ENCODE measurements at regions not wholly inside any gene's neighbourhood (a gene's known extent, or its start where the extent isn't known, plus 50 kb on each side); places are given as distances from the start of the nearest gene placed in this dataset.
A peak's percentile ranks its signal among the peaks of the same experiment; 100 is the strongest.
"Not testable (repeated sequence)": the region's sequence is repeated elsewhere in the genome, so short reads cannot be mapped to it uniquely, and the experiment has no call there.

DNA sequence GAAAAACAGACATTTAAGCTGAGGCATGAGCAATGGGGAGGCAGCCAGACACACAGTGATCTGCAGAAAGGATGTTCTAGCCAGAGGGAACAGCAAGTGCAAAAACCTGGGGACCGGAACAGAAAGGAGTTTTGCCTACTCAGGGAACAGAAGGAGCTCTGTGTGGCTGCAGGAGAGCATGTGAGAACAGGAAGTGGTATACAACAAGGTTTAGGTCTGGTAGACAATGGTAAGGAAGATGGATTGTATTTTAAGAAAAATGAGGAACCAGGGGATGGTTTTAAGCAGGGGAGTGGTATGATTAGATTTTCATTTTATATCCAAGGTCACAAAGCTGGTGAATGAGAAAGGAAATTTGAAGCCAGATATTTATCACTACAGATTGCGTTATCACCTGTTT, 157.5 kb downstream of the UNC5CL start:
- DNase-seq: no peak

DNA sequence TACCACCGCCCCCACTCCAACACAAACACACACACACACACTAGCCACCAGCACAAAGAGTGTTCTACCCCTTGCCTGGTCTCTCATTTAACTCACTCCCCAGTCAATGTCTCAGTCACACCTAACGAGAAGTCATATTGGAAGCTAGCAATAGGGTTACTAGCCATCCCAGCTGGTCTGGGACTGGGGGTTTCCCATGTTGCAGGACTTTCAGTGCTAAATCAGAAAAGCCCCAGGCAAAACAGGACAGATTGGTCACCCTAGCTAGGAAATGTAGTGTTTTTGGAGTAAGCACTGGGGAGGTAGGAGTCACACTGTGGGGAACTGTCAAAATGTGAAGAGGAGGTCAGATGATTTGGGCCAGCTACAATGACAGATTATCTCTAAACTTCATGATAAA, 158.1 kb downstream of the UNC5CL start:
- DNase-seq: no peak

DNA sequence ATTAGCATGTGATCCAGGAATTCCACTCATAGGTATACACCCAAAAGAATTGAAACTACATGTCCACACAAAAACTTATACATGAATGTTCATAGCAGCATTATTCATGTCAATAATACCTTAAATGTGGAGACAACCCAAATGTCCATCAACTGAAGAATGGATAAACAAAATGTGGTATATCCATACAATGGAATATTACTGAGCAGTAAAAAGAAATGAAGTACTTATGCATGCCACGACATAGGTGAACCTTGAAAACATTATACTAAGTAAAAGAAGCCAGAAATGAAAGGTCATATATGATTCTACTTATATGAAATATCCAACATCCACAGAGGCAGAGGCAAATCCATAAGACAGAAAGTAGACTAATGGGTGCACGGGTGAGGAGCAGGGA, 159.9 kb downstream of the UNC5CL start:
- no peak for DNase-seq

DNA sequence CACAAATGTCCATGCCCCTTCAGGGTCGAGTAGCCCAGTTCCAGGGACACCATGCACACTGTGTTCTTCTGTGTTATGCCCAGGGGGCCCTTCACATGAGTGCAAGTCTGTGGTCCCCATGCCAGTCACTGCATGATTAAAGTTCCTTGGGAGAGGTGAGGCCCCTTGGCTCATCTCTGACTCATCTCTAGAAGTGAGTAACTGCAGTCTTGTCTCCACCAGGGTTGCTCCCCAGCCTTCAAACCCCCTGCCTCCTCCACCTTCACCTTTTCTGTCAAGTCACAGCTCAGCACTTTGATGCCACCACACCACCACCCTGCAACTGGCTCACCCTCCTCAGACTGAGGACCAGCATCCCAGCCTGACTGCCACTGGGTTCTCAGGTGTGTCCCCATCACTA, 161.7 kb downstream of the UNC5CL start:
- DNase-seq: peak; percentile 55

DNA sequence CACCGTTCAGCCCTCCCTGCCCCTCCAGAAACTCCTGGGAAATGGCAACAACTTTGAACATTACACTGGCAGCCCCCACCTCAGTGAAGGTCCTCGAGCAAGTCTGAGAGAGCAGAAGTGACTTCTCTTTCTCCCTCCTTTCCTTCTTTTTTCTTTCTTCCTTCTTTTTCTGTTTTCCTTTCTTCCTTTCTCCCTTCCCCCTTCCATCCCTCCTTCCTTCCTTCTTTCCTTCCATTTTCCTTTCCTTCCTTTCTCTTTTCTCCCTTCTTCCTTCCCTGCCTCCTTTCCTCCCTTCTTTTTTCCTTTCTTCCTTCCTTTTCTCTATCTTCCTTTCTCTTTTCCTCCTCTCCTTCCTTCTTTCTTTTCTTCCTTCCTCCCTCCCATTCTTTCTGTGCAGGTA, 162.7 kb downstream of the UNC5CL start:
- DNase-seq: no peak

DNA sequence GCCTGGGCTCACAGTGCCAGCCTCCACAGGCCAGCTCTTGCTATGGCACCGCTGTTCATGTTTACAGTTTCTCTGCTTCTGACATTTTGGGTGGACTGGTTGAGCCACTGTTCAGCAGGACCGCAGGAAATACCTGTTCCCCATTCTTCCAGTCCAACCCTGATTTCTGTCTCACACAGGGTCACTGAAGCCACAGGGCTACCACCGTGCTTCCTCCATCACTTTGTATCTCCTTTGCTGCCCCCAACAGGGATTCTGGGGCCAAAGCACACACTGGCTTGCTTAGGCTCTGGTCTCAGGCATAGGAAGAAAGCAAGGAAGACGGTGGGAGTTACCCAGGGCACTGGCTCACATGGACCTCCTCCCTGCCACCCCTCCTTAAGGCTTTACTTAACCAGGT, 164.5 kb downstream of the UNC5CL start:
- no peak for DNase-seq

DNA sequence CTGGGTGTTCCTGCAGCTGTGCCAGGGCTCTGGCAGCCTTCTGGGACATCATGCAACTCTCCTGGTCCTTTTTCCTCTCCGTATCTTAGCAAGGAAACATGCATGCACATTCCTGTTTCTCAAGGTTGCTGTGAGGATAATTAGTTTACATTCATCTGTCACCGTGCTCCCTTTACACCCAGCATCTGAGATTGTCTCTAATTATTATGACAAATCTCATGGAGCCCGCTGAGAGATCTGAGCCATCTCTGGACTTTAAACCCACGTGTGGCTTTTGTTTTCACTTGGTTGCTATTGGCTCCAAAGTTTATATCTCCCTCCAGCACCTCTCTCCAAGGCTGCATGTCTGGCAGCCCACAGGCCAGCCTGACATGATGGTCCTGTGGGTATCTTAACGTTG, 167.6 kb downstream of the UNC5CL start:
- no peak for DNase-seq

DNA sequence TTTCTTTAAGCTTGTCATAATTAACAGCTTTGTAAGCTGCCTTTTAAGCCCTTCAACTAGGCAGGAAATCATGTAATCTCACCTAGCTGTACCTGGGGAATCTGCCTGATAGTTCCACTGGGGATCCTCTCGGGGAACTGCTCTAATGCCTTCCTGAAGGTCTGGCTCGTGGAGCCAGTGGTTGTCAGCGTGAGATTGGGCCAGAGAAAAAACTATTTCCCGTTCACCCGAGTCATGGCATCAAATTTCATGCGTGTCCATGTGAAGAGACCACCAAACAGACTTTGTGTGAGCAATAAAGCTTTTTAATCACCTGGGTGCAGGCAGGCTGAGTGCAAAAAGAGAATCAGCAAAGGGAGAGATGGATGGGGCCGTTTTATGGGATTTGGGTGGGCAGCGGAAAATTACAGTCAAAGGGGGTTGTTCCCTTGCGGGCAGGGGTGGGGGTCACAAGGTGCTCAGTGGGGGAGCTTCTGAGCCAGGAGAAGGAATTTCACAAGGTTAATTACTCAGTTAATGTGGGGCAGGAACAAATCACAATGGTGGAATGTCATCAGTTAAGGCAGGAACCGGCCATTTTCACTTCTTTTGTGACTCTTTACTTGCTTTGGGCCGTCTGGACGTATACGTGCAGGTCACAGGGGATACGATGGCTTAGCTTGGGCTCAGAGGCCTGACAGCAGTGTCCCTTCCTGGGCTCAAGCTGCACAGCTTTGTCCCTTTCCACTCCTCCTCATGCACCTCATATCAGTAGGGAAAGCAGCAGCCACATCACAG, 170.7 kb downstream of the UNC5CL start:
- DNase-seq: not testable (repeated sequence)

DNA sequence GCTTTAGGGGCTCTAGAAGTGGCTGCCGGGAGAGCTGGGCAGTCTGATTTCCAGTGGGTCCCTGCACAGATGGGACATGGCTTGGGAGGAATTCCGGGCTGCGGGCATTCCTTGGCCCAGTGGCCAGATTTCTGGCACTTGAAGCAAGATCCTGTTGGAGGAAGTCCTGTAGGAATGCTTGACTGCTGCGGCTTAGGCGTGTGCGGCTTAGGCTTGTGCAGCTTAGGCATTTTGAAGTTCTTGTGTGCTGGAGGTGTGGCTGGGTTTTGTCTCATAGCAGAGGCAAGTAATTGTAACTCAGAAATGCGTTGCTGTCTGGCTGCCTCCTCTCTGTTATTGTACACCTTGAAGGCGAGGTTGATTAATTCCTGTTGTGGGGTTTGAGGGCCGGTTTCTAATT, 171.5 kb downstream of the UNC5CL start:
- DNase-seq: not testable (repeated sequence)

DNA sequence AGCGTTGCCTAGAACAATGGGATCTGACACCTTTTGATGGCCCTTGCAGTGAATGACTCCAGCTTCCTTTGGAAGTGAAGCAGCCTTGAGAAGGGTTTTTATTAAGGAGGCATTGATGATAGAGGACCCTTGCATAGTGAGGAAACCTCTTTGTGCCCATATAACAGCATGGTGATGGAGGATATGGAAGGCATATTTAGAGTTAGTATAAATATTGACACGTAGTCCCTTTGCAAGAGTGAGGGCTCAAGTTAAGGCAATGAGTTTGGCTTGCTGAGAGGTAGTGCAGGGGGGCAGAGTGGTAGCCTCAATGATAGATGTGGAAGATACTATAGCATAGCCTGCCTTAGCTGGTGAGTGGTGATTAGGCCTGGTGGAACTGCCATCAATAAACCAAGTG, 173.8 kb downstream of the UNC5CL start:
- not testable (repeated sequence) for DNase-seq

DNA sequence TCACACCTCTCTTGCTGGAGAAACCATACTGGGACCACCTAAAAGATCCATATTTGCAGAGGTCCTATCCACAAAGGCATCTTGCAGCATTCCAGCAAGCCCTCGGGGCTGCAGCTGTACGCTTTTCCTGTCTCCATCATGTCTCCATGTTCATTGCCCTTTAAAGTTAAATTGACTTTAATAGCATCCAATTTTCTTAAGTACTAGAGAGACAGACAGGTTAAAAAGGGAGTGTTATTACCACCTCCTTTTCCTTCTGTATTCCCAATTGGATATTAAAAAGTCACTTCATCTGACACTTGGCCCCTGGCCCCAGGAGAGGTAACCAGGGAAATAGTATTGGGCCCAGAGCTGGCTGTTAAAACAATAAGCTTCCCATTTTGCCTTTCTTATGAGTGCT, 178.6 kb downstream of the UNC5CL start:
- DNase-seq: no peak

DNA sequence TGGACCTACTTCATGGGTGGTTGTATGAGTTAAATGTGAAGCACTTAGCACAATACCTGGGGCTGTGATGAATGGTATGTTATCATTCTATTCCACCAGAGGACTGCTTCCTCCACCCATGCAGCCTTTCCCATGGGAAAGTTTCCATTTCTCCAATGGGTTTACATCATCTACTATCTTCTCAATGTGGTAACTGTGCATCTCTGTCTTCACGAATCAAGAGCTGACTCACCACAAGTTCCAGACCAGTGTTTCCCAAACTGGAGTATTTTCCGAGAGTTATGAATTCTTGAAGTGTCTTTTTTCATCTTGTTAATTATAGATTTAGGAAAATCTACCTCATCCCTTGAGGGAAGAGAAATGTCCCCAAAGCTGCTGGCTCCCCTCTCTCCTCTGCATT, 182.8 kb downstream of the UNC5CL start:
- DNase-seq: no peak

DNA sequence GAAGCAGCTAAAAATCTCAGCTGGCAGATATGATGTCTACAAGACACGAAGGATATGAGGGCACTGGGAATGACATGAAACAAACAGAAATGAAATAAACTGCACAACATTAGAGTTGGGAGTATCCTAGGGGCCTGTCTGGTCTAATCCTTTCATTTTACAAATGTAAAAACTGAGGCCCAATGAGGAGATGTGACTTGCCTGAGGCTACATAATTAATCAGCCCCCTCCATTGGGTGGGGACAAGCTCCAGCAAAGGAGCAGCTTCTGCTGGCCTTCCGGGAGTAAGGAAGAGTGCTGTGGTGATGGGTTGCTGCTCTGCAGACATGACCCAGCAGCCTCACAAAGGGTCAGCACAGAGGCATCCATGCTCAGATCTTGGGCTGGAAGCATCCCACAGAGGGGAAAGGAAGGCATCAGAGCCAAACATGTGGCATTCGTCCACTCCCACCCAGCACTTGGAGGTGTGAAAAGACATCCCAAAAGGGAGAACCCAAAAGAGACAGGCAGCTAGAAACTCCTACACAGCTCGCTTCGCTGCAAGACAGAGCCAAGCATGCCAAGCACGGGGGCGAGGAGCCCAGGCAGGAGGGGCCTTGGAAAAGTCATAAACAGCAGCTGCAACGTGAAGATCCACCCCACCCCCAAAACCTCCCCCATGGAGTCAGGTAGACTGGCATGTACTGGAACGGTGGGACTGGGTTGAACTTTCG, 183.7 kb downstream of the UNC5CL start:
- no peak for DNase-seq

DNA sequence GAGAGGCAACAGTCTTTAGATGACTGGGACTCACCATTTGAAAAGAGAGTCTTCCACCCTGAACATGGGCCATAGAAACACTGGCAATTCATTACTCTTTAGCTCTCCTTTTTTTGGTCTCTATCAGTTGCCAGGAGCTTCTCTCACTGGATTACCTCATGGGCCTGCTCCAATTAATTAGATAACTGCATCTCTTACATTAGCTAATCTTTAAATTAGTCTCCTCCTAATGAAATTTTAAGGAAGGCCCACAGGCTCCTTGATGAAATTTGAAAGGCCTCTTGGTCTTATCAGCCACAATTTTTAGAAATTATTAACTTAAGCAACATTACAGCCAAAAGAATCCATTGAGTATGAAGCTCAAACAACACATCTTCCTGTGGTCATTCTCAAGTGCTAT, 184.4 kb downstream of the UNC5CL start:
- DNase-seq: no peak

DNA sequence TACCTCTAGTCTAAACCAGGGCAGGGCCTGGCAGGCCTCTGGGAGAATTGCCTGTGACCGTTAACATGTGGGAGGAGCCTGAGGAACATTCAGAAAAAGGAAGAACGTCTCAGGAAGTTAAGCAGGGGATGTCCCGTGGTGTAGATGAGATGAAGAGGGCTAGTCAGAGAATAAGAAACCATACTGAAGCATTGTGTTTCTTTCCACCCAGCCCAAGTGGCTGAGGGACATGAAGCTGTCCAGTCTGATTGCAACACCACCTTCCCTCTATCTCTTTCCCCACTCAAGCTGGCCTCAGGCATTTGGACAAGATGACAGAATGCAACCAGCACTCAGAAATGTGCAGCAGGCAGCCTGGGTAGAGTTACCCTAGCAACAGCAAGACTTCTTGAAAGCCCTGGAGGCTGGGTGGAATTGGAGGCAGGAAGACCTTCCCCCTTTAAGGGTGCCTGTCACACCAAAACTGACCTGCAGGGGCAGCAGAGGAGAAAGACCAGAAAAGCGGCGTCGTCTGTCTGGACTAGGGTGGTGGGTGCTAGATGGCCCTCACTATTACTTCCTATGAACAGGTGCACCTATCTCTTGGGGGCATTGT, 186.1 kb downstream of the UNC5CL start:
- DNase-seq: peak; percentile 35

DNA sequence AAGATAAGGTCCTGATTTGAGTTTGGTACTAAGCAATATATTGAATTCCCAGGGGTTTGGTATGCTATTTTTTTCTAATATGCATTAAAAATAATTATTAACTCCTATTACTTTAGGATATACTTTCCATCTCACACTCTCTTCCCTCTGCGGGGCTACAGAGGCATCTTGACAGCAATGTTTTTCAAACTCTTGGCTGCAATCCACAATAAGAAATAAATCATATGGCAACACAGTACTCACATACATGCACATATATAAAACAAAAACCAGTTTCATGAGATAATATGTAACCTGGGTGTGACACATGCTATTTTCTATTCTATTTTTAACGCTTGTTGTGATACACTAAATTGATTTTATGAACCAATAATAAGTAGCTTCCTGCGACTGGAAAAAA, 189.5 kb downstream of the UNC5CL start:
- DNase-seq: no peak

DNA sequence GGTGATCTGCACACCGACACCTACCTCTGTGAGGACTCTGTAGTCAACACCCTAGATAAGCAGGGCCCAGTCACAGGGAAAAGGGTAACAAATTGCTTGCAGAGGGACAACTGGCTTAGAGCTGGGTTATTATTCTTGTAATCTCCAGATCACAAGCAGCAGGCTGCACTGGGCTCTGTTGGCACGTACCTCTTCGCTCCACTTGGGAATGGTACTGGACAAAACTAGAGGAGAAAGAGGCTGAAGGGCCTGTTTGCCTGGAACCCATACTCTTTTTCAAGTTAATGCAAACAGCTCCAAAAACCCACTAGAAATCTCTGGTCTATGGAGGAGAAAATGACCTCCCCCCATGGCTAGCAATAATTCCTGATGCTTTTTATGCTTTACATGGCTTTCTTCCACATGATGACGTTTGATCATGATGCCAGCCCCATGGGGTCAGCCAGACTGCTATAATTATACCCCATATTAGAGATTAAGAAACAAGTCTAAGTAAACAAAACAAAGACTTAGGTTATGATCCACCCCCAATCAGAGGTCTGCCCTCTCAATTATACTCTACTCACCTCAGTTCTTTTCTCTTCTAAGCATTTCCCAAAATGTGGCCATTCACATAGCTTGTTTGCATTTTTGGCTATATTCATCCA, 190.0 kb downstream of the UNC5CL start:
- no peak for DNase-seq

DNA sequence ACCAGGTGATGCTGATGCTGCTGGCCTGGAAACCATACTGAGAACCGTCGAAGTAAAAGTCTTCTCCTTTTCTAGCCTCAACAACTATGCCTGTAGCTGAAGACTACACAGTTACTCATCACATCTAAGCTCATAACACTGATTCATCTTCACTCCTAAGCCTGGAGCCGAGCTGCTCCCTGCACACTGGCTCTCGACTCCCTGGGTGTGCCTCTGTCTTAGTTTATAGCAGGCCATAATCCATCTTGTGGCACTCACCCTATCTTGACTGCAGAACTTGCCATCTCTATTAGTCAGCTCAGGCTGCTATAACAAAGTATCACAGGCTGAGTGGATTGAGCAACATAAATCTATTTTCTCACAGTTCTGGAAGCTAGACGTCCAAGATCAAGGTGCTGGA, 191.0 kb downstream of the UNC5CL start:
- DNase-seq: no peak

DNA sequence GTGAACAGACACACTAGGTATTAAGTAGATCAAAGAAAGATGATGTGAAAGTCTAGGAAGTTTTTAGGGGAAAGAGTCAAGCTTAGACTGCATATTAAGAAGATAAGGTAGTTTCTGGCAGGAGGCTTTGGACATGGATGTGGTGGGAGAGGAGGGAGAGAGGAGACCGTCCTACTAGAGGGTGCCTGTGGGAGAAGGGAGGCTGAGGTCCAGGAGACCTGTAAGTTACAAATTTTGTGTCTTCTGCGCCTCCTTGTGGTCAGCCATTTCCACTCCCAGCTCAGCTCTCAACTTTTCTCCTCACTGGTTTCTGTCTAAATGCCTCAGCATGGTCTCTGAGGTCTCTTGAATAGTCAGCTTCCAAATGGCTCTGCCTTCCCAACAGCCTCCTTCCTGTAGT, 193.5 kb downstream of the UNC5CL start:
- DNase-seq: peak; percentile 43

DNA sequence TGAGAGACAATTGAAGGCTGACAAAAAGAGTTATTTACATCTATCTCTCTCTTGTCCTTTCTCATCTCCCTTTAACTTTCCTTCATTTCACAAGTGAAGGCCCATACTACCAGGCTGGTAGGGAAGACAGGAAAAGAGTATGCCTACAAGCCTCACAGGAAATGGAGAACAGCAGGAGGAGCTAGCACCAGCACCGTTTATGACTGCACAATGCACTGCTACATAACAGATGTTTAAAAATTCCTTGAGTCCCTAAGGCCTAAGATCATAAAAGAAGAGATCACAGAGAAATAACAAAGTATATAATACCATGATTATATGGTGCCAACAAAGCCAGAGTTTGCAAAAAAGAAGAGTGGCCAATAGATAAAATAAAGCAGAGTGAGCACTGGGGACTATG, 194.8 kb downstream of the UNC5CL start:
- DNase-seq: no peak

DNA sequence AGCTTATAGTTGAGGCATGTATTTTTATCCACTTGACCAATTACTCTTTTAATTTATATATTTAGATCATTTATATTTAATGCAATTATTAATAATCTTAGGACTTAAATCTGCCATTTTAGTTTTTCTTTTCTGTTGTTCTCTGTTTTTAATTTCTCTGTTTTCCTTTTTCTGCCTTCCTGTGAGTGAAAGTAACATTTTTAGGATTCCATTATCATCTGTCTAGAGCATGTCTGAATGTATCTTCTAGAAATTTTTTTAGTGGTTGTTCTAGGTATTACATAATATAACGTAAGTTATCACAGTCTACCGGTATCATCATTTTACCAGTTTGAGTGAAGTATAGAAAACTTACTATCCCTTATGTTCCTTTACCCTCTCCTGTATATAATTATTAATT, 197.3 kb downstream of the UNC5CL start:
- no peak for DNase-seq

DNA sequence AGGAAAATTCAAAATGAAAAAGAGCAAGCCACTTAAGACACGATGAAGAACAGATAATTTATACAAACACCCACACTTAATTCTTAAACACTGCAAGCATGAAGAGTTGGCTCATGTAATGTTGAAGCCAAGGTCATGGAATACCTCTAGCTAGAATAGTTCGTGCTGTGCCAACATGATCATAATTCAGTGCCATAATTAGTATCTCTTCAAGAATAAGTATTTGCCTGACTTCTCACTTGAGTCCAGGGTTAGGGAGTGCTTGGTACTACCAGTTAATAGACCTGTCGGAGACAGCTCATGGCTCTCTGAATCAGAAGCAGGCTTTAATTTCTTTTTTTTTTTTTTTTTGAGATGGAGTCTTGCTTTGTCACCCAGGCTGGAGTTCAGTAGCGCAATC, 206.3 kb downstream of the UNC5CL start:
- no peak for DNase-seq

DNA sequence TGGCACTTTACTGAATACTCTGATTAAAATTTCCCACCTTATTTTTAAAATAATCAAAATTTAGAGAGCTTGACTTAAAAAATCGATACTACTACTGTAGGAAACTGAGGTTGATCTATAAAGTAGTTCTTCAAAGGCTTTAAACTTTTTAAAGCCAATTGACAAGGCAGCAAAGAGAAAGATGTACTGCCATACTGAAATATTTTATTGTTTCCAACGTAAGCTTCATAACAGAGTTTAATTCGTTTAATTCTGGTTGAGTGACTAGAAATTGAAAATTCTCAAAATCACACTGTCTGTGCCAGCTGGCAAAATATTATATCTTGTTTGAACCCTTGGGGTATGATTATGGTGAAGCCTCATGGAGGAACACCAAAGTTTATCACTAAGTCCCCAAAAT, 207.6 kb downstream of the UNC5CL start:
- DNase-seq: no peak

DNA sequence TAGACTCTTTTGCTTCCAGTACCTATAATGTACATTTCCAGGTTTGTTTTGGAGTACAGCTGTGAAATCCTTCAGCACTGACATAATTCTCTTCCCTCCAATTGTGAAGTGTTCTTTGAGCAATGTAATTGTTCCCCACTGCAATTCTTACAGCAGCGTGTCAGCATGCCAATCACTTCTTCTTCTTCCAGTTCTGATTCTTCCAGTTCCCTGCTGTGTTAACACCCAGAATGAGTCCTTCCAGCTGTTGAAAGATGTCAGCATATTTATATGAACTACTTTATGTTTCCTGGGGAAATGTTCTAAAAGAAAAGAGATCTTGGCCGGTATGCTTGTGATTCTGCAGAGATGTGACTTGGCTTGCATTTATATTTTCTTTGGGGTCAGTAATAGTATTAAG, 213.9 kb downstream of the UNC5CL start:
- no peak for DNase-seq
